ENCODE measurements at regions not wholly inside any gene's neighbourhood (a gene's known extent, or its start where the extent isn't known, plus 50 kb on each side); places are given as distances from the start of the nearest gene placed in this dataset.

DNA sequence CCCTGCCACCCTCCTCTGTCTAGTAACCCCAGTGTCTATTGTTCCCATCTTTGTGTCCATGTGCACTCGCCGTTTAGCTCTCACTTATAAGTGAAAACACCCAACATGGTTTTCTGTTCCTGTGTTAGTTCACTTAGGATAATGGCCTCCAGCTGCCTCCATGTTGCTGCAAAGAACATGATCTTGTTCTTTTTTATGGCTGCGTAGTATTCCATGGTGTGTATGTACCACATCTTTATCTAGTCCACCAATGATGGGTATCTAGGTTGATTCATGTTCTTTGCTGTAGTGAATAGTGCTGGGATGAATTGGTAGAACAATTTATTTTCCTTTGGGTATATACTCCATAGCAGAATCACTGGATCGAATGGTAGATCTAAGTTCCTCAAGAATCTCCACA, 51.0 kb upstream of the RFLNA start:
- H3K79me2 ChIP-seq (replicated peaks; ENCODE audit: insufficient read depth, low read length), result no peaks in the 10 kb centered on the region
- H3K36me3 ChIP-seq (ENCODE audit: insufficient read depth, low read length), result no peaks in the 10 kb centered on the region
- H3K9me3 ChIP-seq (ENCODE audit: low read length), result no peaks in the 10 kb centered on the region
- H3K9ac ChIP-seq (ENCODE audit: low read length), result no peak overlapping the region
- H3K4me2 ChIP-seq (ENCODE audit: low read length), result no peak overlapping the region
- H3K4me3 ChIP-seq (ENCODE audit: low read length), result no peak overlapping the region
- no peaks in the 10 kb centered on the region for H3K9me2 ChIP-seq (ENCODE audit: insufficient read depth, low read length)
- no peaks in the 10 kb centered on the region for H3F3A ChIP-seq (ENCODE audit: insufficient read depth, low read length, poor library complexity, severe bottlenecking)
- no peaks in the 10 kb centered on the region for H3K27me3 ChIP-seq (ENCODE audit: insufficient read depth, low read depth, low read length)
- H4K20me1 ChIP-seq (ENCODE audit: insufficient read depth), result no peaks in the 10 kb centered on the region
- no peak overlapping the region for H3K27ac ChIP-seq (ENCODE audit: low read length)
- TF ChIP-seq, protein P1, sequence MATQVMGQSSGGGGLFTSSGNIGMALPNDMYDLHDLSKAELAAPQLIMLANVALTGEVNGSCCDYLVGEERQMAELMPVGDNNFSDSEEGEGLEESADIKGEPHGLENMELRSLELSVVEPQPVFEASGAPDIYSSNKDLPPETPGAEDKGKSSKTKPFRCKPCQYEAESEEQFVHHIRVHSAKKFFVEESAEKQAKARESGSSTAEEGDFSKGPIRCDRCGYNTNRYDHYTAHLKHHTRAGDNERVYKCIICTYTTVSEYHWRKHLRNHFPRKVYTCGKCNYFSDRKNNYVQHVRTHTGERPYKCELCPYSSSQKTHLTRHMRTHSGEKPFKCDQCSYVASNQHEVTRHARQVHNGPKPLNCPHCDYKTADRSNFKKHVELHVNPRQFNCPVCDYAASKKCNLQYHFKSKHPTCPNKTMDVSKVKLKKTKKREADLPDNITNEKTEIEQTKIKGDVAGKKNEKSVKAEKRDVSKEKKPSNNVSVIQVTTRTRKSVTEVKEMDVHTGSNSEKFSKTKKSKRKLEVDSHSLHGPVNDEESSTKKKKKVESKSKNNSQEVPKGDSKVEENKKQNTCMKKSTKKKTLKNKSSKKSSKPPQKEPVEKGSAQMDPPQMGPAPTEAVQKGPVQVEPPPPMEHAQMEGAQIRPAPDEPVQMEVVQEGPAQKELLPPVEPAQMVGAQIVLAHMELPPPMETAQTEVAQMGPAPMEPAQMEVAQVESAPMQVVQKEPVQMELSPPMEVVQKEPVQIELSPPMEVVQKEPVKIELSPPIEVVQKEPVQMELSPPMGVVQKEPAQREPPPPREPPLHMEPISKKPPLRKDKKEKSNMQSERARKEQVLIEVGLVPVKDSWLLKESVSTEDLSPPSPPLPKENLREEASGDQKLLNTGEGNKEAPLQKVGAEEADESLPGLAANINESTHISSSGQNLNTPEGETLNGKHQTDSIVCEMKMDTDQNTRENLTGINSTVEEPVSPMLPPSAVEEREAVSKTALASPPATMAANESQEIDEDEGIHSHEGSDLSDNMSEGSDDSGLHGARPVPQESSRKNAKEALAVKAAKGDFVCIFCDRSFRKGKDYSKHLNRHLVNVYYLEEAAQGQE (IDR thresholded peaks at IDR 0.05; ENCODE audit: borderline replicate concordance), result no peak
- TF ChIP-seq TAF1 (IDR thresholded peaks at IDR 0.05; ENCODE audit: low read depth) (no peak), RAD21 (conservative IDR thresholded peaks at IDR 0.05) (no peak), POLR2AphosphoS5 (IDR thresholded peaks at IDR 0.05) (no peak), EP300 (conservative IDR thresholded peaks at IDR 0.05; ENCODE audit: poor library complexity, severe bottlenecking) (no peak), EZH2 (IDR thresholded peaks at IDR 0.05; ENCODE audit: borderline replicate concordance, insufficient read depth, low read length, poor library complexity, severe bottlenecking) (no peak), SMC3 (conservative IDR thresholded peaks at IDR 0.05; ENCODE audit: poor library complexity) (no peak), MXI1 (conservative IDR thresholded peaks at IDR 0.05; ENCODE audit: poor library complexity, severe bottlenecking) (no peak)
- TF ChIP-seq, protein P2, sequence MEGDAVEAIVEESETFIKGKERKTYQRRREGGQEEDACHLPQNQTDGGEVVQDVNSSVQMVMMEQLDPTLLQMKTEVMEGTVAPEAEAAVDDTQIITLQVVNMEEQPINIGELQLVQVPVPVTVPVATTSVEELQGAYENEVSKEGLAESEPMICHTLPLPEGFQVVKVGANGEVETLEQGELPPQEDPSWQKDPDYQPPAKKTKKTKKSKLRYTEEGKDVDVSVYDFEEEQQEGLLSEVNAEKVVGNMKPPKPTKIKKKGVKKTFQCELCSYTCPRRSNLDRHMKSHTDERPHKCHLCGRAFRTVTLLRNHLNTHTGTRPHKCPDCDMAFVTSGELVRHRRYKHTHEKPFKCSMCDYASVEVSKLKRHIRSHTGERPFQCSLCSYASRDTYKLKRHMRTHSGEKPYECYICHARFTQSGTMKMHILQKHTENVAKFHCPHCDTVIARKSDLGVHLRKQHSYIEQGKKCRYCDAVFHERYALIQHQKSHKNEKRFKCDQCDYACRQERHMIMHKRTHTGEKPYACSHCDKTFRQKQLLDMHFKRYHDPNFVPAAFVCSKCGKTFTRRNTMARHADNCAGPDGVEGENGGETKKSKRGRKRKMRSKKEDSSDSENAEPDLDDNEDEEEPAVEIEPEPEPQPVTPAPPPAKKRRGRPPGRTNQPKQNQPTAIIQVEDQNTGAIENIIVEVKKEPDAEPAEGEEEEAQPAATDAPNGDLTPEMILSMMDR (IDR thresholded peaks at IDR 0.05; ENCODE audit: poor library complexity, severe bottlenecking), result no peak
- H2AFZ ChIP-seq (ENCODE audit: low read depth, low read length), result no peak overlapping the region

Data from neural cell (in vitro differentiated cells).